ENCODE measurements at regions not wholly inside any gene's neighbourhood (a gene's known extent, or its start where the extent isn't known, plus 50 kb on each side); places are given as distances from the start of the nearest gene placed in this dataset.

- TF ChIP-seq CTCF (IDR thresholded peaks at IDR 0.05 in 4 of 5, conservative IDR thresholded peaks at IDR 0.05 in 1 of 5) (no peak), POLR2A (IDR thresholded peaks at IDR 0.05) (no peak)
These were observed 601.1 kb upstream of the NRXN1 start for GRCh38 chr2:51633073-51633472.

Measured in gastrocnemius medialis (tissue), 4 donors.